GM21825 (cell line): ENCODE measurements at regions not wholly inside any gene's neighbourhood (a gene's known extent, or its start where the extent isn't known, plus 50 kb on each side); places are given as distances from the start of the nearest gene placed in this dataset.
"Not testable (repeated sequence)": the region's sequence is repeated elsewhere in the genome, so short reads cannot be mapped to it uniquely, and the experiment has no call there.

ENCODE experiments used
- ATAC-seq: cut with Tn5 transposase; IDR thresholded peaks from one replicate; pipeline ENCODE4 v1.9.1; 2021; ENCODE audit warnings: mild to moderate bottlenecking, moderate library complexity; ENCODE audit not compliant: unreplicated experiment

DNA sequence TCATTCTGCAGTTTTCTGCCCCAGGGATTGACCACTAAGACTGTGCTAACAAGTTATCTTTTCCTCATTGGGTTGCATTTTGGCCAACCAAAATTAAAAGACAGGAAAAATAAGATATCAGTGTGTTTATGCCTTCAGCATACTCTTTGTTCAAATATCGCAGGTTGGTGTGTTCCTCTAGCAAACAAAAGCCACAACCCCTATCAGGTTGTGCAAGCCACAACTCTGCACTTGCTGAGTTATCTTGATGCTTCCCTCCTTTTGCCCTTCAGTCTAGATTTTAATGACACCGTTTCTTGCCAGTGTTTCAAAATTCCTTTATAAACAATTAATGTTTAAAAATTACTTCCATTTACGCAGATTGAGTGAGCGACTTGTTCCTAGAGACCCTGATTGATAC is 1164.2 kb downstream of the NSUN3 start:
- ATAC-seq: no peak

DNA sequence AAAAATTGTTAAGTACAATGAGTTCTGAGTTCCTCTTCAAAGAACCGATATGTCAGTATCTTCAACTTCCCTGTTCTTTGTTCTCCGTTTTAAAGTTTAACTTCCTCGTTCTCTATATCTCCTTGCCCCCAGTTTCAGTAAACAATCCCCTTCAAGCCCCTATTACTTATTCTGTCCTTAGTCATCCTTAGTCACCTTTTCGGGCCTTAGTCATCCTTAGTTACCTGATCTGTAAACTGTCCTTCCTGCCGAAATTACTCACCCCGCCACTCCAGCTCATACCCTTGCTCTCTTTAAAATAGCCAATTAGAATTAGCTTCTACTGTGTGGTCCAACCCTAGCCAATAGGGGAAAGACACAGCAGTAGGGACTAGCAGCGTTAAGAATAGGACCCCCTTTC is 1165.6 kb downstream of the NSUN3 start:
- ATAC-seq: no peak

- no peak for ATAC-seq
These were observed 1173.1 kb downstream of the NSUN3 start for GRCh38 chr3:95235916-95236315.

DNA sequence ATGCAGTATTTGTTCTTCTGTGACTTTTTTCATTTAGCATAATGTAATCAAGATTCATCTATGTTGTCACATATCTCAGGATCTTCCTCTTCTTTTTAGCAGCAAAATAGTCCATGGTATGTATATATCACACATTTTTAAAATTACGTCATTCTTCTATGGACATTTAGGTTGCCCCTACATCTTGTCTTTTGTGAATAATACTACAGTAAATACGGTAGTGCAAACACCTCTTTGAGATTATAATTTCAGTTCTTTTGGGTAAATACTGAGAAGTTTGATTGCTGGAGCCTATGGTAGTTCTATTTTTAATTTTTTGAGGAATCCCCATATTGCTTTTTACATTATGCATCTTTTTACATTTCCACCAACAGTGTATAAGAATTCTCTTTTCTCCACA is 1174.9 kb downstream of the NSUN3 start:
- ATAC-seq: no peak

DNA sequence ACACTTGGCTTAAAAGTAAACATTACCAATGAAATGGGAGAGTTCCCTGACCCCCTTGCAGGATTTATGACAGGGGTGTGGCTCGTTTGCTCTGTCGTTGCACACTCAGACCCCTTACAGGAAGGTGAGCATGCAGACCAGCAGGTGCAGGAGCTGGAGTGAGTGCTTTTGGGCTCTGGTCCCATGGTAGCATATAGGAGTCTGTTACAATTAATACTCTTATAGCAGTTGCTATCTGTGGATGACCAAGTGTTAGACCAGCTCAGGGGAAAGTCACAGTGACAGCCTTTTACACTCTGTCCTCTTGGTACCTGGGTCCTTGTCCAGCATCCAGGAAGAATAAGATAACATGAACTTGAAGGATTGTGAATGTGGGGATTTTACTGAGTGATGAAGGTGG is 1177.5 kb downstream of the NSUN3 start:
- ATAC-seq: no peak

DNA sequence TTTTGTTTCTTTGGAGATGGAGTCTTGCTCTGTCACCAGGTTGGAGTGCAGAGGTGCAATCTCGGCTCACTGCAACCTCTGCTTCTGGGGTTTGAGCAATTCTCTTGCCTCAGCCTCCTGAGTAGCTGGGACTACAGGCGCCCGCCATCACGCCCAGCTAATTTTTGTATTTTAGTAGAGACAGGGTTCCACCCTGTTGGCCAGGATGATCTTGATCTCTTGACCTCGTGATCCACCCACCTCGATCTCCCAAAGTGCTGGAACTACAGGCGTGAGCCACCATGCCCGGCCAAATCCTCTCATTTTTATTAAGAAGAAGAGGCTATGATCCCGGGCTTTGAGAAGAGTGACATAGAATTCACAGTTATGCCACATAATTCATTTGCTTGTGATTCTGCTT is 1178.4 kb downstream of the NSUN3 start:
- ATAC-seq: not testable (repeated sequence)

GRCh38 chr3:95246413-95246812 is 1183.6 kb downstream of the NSUN3 start:
- no peak for ATAC-seq

DNA sequence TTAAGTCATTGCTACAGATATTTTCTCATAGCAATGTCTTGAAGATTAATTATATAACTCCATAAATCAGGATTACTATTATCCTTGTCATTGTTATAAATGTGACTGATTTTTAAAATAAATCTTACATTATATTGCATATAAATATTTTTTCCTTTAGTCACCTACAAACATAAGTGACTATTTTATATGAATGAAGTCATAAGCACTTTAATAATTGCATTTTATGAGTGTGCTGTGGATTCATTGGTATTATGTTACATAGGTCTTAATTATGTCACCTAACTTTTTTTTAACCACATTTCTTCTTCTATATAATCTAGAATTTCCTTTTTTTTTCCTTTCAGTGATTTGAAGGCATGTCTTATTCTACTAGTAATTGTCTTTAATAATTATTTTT is 1191.2 kb downstream of the NSUN3 start:
- ATAC-seq: no peak

GRCh38 chr3:95254758-95255157 is 1191.9 kb downstream of the NSUN3 start:
- no peak for ATAC-seq

GRCh38 chr3:95265129-95265528 is 1202.3 kb downstream of the NSUN3 start:
- ATAC-seq: no peak

DNA sequence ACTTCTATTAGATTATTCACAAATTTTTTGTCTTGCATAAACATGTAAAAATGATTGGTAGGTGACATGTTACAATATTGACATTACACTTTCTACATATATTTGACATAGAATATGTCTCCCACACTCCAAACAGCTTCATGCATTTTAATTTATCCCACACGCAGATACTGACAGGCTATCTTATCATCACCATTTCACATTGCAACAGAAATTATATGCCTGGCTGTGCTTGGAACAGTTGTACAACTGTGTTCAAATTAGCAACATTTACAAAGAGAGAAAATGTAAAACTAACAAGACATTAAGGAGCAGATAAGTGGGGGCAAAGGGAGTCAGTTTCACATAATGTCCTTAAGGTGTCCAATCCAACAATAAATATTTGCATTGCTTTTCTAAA is 1208.5 kb downstream of the NSUN3 start:
- ATAC-seq: no peak

GRCh38 chr3:95272166-95272565 is 1209.3 kb downstream of the NSUN3 start:
- ATAC-seq: no peak

DNA sequence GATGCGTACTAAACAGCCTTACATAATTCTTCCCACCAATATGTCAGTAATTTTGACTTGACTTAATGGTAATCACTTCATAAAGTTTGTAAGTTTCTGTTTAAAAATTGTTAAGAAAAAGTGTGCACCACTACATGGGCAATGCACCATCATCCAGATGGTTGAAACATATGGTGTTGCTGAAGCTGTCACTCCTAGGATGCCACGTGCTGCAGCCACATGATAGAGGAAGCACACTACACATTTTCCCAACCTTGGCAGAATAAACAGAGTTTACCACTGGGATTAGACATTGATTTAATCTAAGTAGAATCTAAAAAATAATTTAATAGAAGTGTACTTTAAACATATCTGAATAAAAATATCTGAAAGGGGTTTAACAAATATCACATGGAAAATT is 1209.9 kb downstream of the NSUN3 start:
- no peak for ATAC-seq

DNA sequence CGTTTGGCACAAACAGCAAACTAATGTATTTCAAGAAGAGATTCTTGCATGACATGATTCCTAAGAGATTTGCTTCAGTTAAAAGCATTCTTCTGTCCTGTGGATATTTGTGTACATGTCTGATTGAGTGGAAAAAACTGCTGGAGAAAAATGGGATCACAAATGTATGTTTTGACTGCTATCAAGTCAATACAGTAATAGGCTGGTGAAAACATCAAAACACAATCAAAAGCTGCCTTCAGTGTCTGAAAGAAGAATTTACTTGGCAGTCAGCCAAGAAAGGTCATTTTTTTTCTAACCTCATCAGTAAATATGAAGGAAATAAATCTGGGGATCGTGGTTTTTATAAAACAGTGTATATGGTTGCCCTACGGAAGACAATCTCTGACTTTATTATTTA is 1214.8 kb downstream of the NSUN3 start:
- no peak for ATAC-seq

GRCh38 chr3:95280711-95281352 is 1218.0 kb downstream of the NSUN3 start:
- no peak for ATAC-seq

DNA sequence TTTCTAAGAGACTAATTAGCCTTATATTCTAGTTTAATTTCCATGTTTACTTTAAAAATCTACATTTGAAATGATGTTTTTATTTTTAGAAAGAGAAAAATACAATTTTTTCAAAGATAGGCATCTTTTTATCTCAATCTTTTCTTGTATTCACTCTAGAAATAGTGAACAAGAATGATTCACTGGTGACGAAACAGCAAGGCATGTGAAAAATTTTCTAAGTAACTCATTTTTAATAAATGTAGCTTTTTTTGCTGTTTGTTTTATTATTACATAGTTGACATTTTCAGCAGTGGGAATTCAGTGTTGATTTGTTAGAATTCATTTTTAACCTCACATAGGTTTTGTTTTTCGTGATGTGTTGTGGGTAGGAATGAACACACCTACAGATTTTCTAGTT is 1226.4 kb downstream of the NSUN3 start:
- no peak for ATAC-seq

- no peak for ATAC-seq
These were observed 1234.7 kb downstream of the NSUN3 start for GRCh38 chr3:95297581-95297980.

GRCh38 chr3:95302044-95302443 is 1239.2 kb downstream of the NSUN3 start:
- no peak for ATAC-seq

DNA sequence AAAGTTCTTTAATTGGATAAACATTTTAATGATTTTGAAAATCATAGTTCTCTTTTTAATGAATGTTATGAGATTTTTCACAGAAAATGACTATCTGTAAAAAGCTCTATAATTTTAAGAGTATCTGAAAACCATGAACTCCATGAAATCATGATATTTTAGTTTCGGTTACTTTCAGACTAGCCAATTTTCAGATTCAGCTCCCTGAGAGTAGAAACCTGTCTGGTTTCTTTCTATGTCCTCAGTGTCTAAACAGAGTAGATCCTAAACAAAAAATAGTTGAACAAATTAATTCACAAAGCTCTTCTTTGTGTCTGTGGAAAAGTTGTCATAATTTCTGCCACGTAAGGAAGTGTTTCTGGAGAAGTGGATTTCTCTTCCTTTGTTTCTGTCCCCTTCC is 1247.7 kb downstream of the NSUN3 start:
- no peak for ATAC-seq

- ATAC-seq: peak; percentile 55
These were observed 1248.4 kb downstream of the NSUN3 start for GRCh38 chr3:95311272-95311671.

DNA sequence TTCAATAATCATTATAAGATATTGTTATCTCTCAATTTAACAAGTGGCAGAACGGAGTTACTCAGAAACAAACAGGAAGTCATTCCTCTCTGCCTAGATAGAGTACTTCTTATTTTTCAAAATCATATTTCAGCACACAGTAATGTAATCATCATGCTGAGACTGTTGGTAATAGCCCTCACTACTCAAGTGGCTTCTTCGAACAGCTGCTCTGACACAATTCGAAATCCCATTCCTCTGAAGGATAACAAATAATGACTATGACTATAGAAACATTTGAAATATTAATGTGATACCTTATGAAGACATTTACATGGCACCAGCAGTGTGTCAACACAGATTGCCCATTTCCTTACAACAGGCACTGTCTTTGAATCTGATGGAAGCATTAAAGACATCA is 1249.8 kb downstream of the NSUN3 start:
- ATAC-seq: no peak

- ATAC-seq: no peak
These were observed 1257.1 kb downstream of the NSUN3 start for GRCh38 chr3:95319921-95320494.

DNA sequence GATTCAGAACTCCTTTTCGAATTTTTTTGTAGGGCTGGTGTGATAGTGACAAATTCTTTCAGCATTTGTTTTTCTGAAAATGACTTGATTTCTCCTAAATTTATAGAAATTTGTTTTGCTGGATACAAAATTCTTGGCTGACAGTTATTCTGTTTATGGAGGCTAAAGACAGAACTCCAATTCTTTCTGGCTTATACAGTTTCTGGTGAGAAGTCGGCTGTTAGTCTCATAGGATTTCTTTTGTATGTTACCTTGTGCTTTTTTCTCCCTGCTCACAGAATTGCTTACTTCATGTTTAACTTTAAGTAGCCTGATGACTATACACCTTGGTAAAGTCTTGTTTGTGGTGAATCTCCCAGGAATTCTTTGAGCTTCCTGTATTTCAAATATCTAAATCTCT is 1264.6 kb downstream of the NSUN3 start:
- ATAC-seq: no peak
